ENCODE measurements at regions not wholly inside any gene's neighbourhood (a gene's known extent, or its start where the extent isn't known, plus 50 kb on each side); places are given as distances from the start of the nearest gene placed in this dataset.

DNA sequence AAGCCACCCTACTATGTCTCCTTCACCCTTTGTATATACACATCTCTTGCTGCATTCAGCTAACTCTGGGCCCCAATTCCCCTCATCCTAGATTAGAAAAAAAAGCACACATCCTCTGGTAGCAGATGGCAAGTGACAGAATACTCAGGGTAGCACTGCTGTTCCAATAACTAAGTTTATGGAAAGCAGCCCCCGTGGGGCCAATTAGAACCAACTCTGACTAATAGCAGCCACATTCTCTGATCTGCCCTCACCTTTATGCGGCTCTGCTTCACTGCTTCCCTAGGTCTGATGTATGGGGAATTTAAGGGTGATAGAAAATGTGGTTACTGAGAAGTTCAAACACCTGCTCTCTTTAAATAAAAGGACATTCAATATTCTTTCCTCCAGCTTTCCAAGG, 74.9 kb upstream of the SETMAR start:
- TF ChIP-seq, protein P1, sequence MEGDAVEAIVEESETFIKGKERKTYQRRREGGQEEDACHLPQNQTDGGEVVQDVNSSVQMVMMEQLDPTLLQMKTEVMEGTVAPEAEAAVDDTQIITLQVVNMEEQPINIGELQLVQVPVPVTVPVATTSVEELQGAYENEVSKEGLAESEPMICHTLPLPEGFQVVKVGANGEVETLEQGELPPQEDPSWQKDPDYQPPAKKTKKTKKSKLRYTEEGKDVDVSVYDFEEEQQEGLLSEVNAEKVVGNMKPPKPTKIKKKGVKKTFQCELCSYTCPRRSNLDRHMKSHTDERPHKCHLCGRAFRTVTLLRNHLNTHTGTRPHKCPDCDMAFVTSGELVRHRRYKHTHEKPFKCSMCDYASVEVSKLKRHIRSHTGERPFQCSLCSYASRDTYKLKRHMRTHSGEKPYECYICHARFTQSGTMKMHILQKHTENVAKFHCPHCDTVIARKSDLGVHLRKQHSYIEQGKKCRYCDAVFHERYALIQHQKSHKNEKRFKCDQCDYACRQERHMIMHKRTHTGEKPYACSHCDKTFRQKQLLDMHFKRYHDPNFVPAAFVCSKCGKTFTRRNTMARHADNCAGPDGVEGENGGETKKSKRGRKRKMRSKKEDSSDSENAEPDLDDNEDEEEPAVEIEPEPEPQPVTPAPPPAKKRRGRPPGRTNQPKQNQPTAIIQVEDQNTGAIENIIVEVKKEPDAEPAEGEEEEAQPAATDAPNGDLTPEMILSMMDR (IDR thresholded peaks at IDR 0.05), result no peak
- no peak for TF ChIP-seq POLR2A (IDR thresholded peaks at IDR 0.05)
- TF ChIP-seq EP300 (IDR thresholded peaks at IDR 0.05), result no peak
